A549 (cell line): ENCODE measurements at regions not wholly inside any gene's neighbourhood (a gene's known extent, or its start where the extent isn't known, plus 50 kb on each side); places are given as distances from the start of the nearest gene placed in this dataset.

ENCODE experiments used
- BHLHE40 ChIP-seq: IDR thresholded peaks from 2 replicates; pipeline ENCODE4 v1.6.1; 2012; ENCODE audit warnings: low read depth, low read length, inconsistent platforms
- CTCF ChIP-seq: fragments of >200 bp; sonication (Bioruptor Twin); formaldehyde crosslinking; IDR thresholded peaks from 3 replicates; pipeline ENCODE4 v1.5.1; 2016
- SMC3 ChIP-seq: fragments of >200 bp; sonication (Bioruptor Twin); formaldehyde crosslinking; IDR thresholded peaks from 3 replicates; pipeline ENCODE4 v1.6.1; 2018; ENCODE audit warnings: inconsistent platforms

DNA sequence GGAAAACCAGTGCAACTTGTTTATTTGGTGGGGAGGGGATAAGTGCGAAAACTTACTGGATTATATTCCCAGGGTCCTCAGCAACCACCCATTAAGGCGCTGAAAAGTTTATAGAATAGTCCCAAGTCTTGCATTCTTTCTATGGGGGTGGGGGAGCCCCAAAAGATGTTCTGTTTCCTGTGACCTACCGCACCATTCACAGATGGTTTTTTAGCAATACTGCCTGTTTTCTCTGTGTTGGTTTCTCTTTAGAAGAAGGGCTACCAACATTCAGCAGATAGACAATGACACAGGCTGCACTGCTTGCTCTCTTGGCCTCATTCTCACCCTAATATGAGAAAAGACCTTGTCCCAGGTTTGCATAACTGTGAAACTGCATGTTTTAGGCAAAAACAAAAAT, 86.5 kb downstream of the FAM76B start:
- TF ChIP-seq CTCF = no peak
- no peak for TF ChIP-seq SMC3
- no peak for TF ChIP-seq BHLHE40
